A549 (cell line): ENCODE measurements at regions not wholly inside any gene's neighbourhood (a gene's known extent, or its start where the extent isn't known, plus 50 kb on each side); places are given as distances from the start of the nearest gene placed in this dataset.

ENCODE experiments used
- ATAC-seq, 2 experiments: fragments of 200-7000 bp in 1 of 2; fragments of >200 bp in 1 of 2; cut with Nextera tagmentation in 1 of 2; cut with Tn5 transposase in 1 of 2; 3 replicates each; pipeline versions ENCODE4 v1.8.0 to v1.9.1; 2018 to 2020; ENCODE audit warnings: mild to moderate bottlenecking in 1 of 2, moderate library complexity in 1 of 2
- CTCF ChIA-PET: fragments of 300-600 bp; sonication (Branson Sonifier 250); formaldehyde crosslinking; extraction: SDS; loops from one replicate; lab custom pipeline; 2021; ENCODE audit warnings: antibody characterized with exemption, inconsistent platforms; lab: Yijun Ruan, JAX
- POLR2A ChIA-PET: fragments of 350-600 bp; formaldehyde crosslinking; extraction: SDS; loops from one replicate; lab custom pipeline; 2021; ENCODE audit warnings: antibody characterized with exemption, inconsistent platforms; lab: Yijun Ruan, JAX
- DNase-seq, 2 experiments: peaks; one replicate each; pipeline versions ENCODE4 v3.0.0 to v3.0.0-alpha.2; 2011 to 2016; ENCODE audit warnings: low read depth in 1 of 2, low spot score in 1 of 2
- FAIRE-seq: peaks from 2 replicates; lab custom pipeline; 2011; peaks lifted over from hg19 to GRCh38; lab: Jason Lieb, UNC
- H3K27ac ChIP-seq, 2 experiments: fragments of >200 bp; sonication (Bioruptor Twin); formaldehyde crosslinking; 3 replicates each; pipeline ENCODE4 v1.5.1; 2016 to 2017
- H3K4me1 ChIP-seq: fragments of >200 bp; sonication (Bioruptor Twin); formaldehyde crosslinking; 3 replicates; pipeline ENCODE4 v1.6.1; 2016
- H3K4me2 ChIP-seq: fragments of >200 bp; sonication (Bioruptor Twin); formaldehyde crosslinking; 3 replicates; pipeline ENCODE4 v1.6.1; 2016
- H3K4me3 ChIP-seq: fragments of >200 bp; sonication (Bioruptor Twin); formaldehyde crosslinking; 3 replicates; pipeline ENCODE4 v1.5.1; 2016
- H3K9me3 ChIP-seq: fragments of >200 bp; sonication (Bioruptor Twin); formaldehyde crosslinking; 3 replicates; pipeline ENCODE4 v1.6.1; 2016
- CBX2 ChIP-seq: fragments of 200-600 bp; sonication (generic); IDR thresholded peaks from 2 replicates; pipeline ENCODE4 v1.6.1; 2016; ENCODE audit warnings: low read depth, mild to moderate bottlenecking, borderline replicate concordance
- CBX8 ChIP-seq: fragments of 200-600 bp; sonication (generic); IDR thresholded peaks from 2 replicates; pipeline ENCODE4 v1.6.1; 2016
- EHMT2 ChIP-seq: fragments of 200-600 bp; sonication (generic); IDR thresholded peaks from 2 replicates; pipeline ENCODE4 v1.6.1; 2016; ENCODE audit warnings: antibody characterized with exemption, low read depth, mild to moderate bottlenecking, moderate library complexity
- EP300 ChIP-seq, 2 experiments: fragments of >200 bp; sonication (Bioruptor Twin); formaldehyde crosslinking; IDR thresholded peaks; 2 replicates in 1 of 2; 3 replicates in 1 of 2; pipeline ENCODE4 v1.6.1; 2016 to 2017
- ESRRA ChIP-seq: fragments of 150-350 bp; IDR thresholded peaks from 2 replicates; pipeline ENCODE4 v1.6.1; 2014; ENCODE audit warnings: mild to moderate bottlenecking, low read length, borderline replicate concordance
- HOXA7 ChIP-seq: fragments of 250-450 bp; sonication (Bioruptor Pico); IDR thresholded peaks from 2 replicates; pipeline ENCODE4 v1.5.0; 2020; ENCODE audit warnings: mild to moderate bottlenecking, moderate library complexity
- HOXB5 ChIP-seq: fragments of 250-450 bp; sonication (Bioruptor Pico); IDR thresholded peaks from 2 replicates; pipeline ENCODE4 v1.5.0; 2020; ENCODE audit warnings: mild to moderate bottlenecking, moderate library complexity
- KDM1A ChIP-seq: fragments of 200-600 bp; sonication (generic); IDR thresholded peaks from 2 replicates; pipeline ENCODE4 v1.6.1; 2016; ENCODE audit warnings: low read depth, mild to moderate bottlenecking
- MAFK ChIP-seq: fragments of 450-650 bp; IDR thresholded peaks from 2 replicates; pipeline ENCODE4 v1.6.1; 2014; ENCODE audit not compliant: partially characterized antibody
- MAZ ChIP-seq: fragments of 150-350 bp; IDR thresholded peaks from 2 replicates; pipeline ENCODE4 v1.6.1; 2014; ENCODE audit warnings: antibody characterized with exemption, low read depth, low read length, borderline replicate concordance
- PBX3 ChIP-seq: IDR thresholded peaks from 2 replicates; pipeline ENCODE4 v1.6.1; 2012
- PHF8 ChIP-seq: fragments of 200-600 bp; sonication (generic); IDR thresholded peaks from 2 replicates; pipeline ENCODE4 v1.6.1; 2016; ENCODE audit warnings: low read depth, mild to moderate bottlenecking, antibody characterized with exemption, moderate library complexity, borderline replicate concordance
- RAD21 ChIP-seq, 2 experiments: fragments of >200 bp in 1 of 2; sonication (Bioruptor Twin) in 1 of 2; formaldehyde crosslinking in 1 of 2; IDR thresholded peaks in 1 of 2; conservative IDR thresholded peaks in 1 of 2; 2 replicates in 1 of 2; 3 replicates in 1 of 2; pipeline ENCODE4 v1.6.1; 2012 to 2018; ENCODE audit warnings: inconsistent platforms in 1 of 2
- ZC3H11A ChIP-seq: fragments of 450-650 bp; IDR thresholded peaks from 2 replicates; pipeline ENCODE4 v1.6.1; 2014; ENCODE audit warnings: antibody characterized with exemption, mild to moderate bottlenecking
- ZNF302 ChIP-seq: fragments of 250-450 bp; sonication (Bioruptor Pico); IDR thresholded peaks from 2 replicates; pipeline ENCODE4 v1.9.0; 2021; ENCODE audit warnings: inconsistent platforms, mild to moderate bottlenecking, moderate library complexity
- WGBS: methylation state at CpG from one replicate; pipeline ENCODE4 v1.1.6; 2017; ENCODE audit errors: missing lambda C conversion rate; 5-methylcytosine and 5-hydroxymethylcytosine counted together

GRCh38 chr4:179618966-179619365 is 2176.7 kb upstream of the AGA start:
- CTCF ChIA-PET: no interaction called here
- Histone ChIP-seq H3K9me3 (no peaks in the 10 kb centered on the region), H3K4me2 (no peak overlapping the region), H3K27ac (no peak overlapping the region), H3K4me1 (no peaks in the 10 kb centered on the region), H3K4me3 (no peak overlapping the region)
- no peak for ATAC-seq
- DNase-seq: no peak
- no peak for FAIRE-seq
- TF ChIP-seq RAD21 (conservative IDR thresholded peaks at IDR 0.05 in 1 of 2, IDR thresholded peaks at IDR 0.05 in 1 of 2) (no peak), HOXB5 (CRISPR knock-in tag) (no peak), PBX3 (no peak), HOXA7 (CRISPR knock-in tag) (no peak), PHF8 (no peak), KDM1A (no peak), MAZ (no peak)
- 9% methylated on average over 1 of the region's 1 CpG for WGBS
- POLR2A ChIA-PET: no interaction called here

- Histone ChIP-seq H3K4me3 (no peak overlapping the region), H3K4me1 (no peaks in the 10 kb centered on the region), H3K4me2 (no peak overlapping the region), H3K27ac (no peak overlapping the region), H3K9me3 (no peaks in the 10 kb centered on the region)
- ATAC-seq (no peak), DNase-seq (no peak), FAIRE-seq (no peak)
- WGBS: 27% methylated on average over 3 of the region's 4 CpGs
- ChIA-PET POLR2A (no interaction called here), CTCF (interaction anchor here (0.7 kb wide), 1 partner anchor 368 kb away, joined by 4 read pairs; no protein-coding TSS in a partner anchor)
- TF ChIP-seq EP300 (IDR thresholded peaks at IDR 0.05): no peak
These were observed 2182.5 kb upstream of the AGA start for GRCh38 chr4:179624768-179625181.

GRCh38 chr4:179625406-179625805 is 2183.2 kb upstream of the AGA start:
- H3K4me3 ChIP-seq: no peak overlapping the region
- TF ChIP-seq EP300 (IDR thresholded peaks at IDR 0.05) (no peak), ZC3H11A (no peak), MAFK (no peak), CBX8 (no peak), PBX3 (no peak), CBX2 (no peak), ZNF302 (CRISPR knock-in tag) (no peak), HOXA7 (CRISPR knock-in tag) (no peak), EHMT2 (no peak)
- TF ChIP-seq, all 56 proteins: peak for 0
- CTCF ChIA-PET: interaction anchor here (0.7 kb wide), 1 partner anchor 367 kb away, joined by 4 read pairs; no protein-coding TSS in a partner anchor
- DNase-seq: no peak
- no peaks in the 10 kb centered on the region for H3K4me1 ChIP-seq
- FAIRE-seq: no peak
- H3K27ac ChIP-seq: no peak overlapping the region
- no peaks in the 10 kb centered on the region for H3K9me3 ChIP-seq
- no peak overlapping the region for H3K4me2 ChIP-seq
- POLR2A ChIA-PET: no interaction called here
- no peak for ATAC-seq
- 0% methylated on average over 1 of the region's 1 CpG for WGBS

DNA sequence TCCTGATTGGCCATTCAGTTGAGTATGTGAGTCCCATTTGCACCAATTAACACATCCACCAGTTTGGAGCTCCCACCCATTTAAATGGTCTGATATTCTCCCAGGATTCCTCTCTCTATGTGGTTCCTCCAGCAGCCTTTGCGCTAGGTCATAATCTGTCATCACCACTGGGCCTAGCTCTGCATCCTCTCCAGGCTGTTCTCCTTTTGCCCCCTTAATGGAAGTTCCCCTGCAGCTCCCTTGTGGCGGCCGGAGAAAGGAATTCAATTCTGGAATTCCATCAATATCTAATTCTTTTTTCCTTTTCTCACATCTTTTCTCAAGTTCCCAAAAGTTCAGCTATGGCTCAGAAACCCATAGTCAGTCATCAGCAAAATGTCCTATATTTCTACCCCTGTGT is 2184.4 kb upstream of the AGA start:
- H3K27ac ChIP-seq: no peak overlapping the region
- WGBS: 63% methylated on average over 3 of the region's 3 CpGs
- ChIA-PET CTCF (no interaction called here), POLR2A (no interaction called here)
- H3K4me3 ChIP-seq: no peak overlapping the region
- 0 out of 5 replicates have a peak, but pooled peaks of 1 of the 2 experiments have one; percentile 7 for TF ChIP-seq RAD21 (conservative IDR thresholded peaks at IDR 0.05 in 1 of 2, IDR thresholded peaks at IDR 0.05 in 1 of 2)
- no peak for TF ChIP-seq ESRRA
- no peak overlapping the region for H3K4me2 ChIP-seq
- no peaks in the 10 kb centered on the region for H3K4me1 ChIP-seq
- FAIRE-seq: no peak
- peak in 1 of 2 experiments; percentile 0 for DNase-seq
- no peaks in the 10 kb centered on the region for H3K9me3 ChIP-seq
- ATAC-seq: no peak
